ENCODE measurements at regions not wholly inside any gene's neighbourhood (a gene's known extent, or its start where the extent isn't known, plus 50 kb on each side); places are given as distances from the start of the nearest gene placed in this dataset.

DNA sequence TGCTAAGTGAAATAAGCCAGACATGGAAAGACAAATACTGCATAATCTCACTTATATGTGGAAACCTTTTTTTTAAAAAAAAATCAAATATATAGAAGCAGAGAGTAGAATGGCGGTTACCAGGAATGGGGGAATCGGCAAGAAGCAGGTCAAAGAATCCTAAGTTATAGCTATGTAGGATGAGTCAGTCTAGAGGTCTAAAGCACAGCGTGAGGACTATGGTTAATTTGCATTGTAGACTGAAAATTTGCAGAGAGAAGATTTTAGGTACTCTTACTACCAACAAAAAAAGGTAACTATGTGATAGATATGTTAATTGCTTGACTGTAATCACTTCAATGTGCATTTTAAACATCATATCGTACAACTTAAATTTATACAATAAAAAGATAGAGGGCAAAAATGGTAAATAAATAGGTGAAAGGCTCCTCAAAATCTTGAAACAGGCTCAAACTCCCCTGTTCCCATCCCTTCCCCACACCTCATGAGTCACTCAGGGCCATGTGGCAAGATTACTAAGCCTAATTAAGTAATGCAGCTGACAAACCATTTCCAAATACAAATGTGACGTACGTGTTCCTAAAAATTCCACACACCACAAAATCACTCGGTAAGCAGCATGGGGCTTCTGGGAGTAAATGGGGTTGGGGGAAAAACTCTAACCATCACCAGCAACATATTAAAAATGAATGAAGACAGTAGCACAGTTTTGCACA, 159.0 kb downstream of the USP12 start:
- TF ChIP-seq POLR2A (IDR thresholded peaks at IDR 0.05): no peak
- TF ChIP-seq CTCF (IDR thresholded peaks at IDR 0.05 in 8 of 11, conservative IDR thresholded peaks at IDR 0.05 in 3 of 11): no peak
- no peak for TF ChIP-seq POLR2AphosphoS5 (IDR thresholded peaks at IDR 0.05)
